HUES6 (cell line): ENCODE measurements at regions not wholly inside any gene's neighbourhood (a gene's known extent, or its start where the extent isn't known, plus 50 kb on each side); places are given as distances from the start of the nearest gene placed in this dataset.
"Not testable (repeated sequence)": the region's sequence is repeated elsewhere in the genome, so short reads cannot be mapped to it uniquely, and the experiment has no call there.

ENCODE experiments used
- H3K27ac ChIP-seq: 2 replicates; pipeline ENCODE4 v1.7.0; 2013; ENCODE audit warnings: low read depth, mild to moderate bottlenecking, low read length, inconsistent platforms
- H3K27me3 ChIP-seq: 2 replicates; pipeline ENCODE4 v1.6.1; 2013; ENCODE audit warnings: low read length; ENCODE audit not compliant: control insufficient read depth, insufficient read depth
- H3K36me3 ChIP-seq: 2 replicates; pipeline ENCODE4 v1.6.1; 2013; ENCODE audit warnings: low read length; ENCODE audit not compliant: control insufficient read depth, insufficient read depth
- H3K4me1 ChIP-seq: 2 replicates; pipeline ENCODE4 v1.6.1; 2013; ENCODE audit warnings: low read length; ENCODE audit not compliant: control insufficient read depth, insufficient read depth
- H3K4me3 ChIP-seq: 2 replicates; pipeline ENCODE4 v1.5.1; 2013; ENCODE audit warnings: low read depth, low read length
- H3K9ac ChIP-seq: one replicate; pipeline ENCODE4 v1.6.1; 2013; ENCODE audit warnings: mild to moderate bottlenecking, low read length
- H3K9me3 ChIP-seq: 2 replicates; pipeline ENCODE4 v1.6.1; 2013; ENCODE audit warnings: low read depth, low read length; ENCODE audit not compliant: control insufficient read depth, insufficient read depth

GRCh38 chr1:125064029-125064428 lies 3879.3 kb downstream of the SRGAP2C start:
- not testable (repeated sequence) for H3K27ac ChIP-seq, H3K36me3 ChIP-seq, H3K4me1 ChIP-seq

GRCh38 chr1:125064481-125064880 lies 3879.7 kb downstream of the SRGAP2C start:
- H3K4me3 ChIP-seq = no peak overlapping the region
- H3K4me1 ChIP-seq = no peaks in the 10 kb centered on the region
- no peaks in the 10 kb centered on the region for H3K27me3 ChIP-seq
- peaks cover 48% of the 10 kb centered on the region for H3K9me3 ChIP-seq
- no peaks in the 10 kb centered on the region for H3K36me3 ChIP-seq
- H3K27ac ChIP-seq = no peak overlapping the region
- H3K9ac ChIP-seq = no peak overlapping the region

More at GRCh38 chr1:125064029-125064428, 3879.3 kb downstream of the SRGAP2C start:
- not testable (repeated sequence) for H3K27me3 ChIP-seq, H3K4me3 ChIP-seq, H3K9ac ChIP-seq
- H3K9me3 ChIP-seq = peaks cover 44% of the 10 kb centered on the region

- Histone ChIP-seq H3K4me3 (no peak overlapping the region), H3K4me1 (no peaks in the 10 kb centered on the region), H3K9me3 (peaks cover 56% of the 10 kb centered on the region), H3K27me3 (no peaks in the 10 kb centered on the region), H3K27ac (no peak overlapping the region), H3K9ac (no peak overlapping the region), H3K36me3 (no peaks in the 10 kb centered on the region)
Measured at GRCh38 chr1:125065092-125065820, 3880.5 kb downstream of the SRGAP2C start.

- H3K4me1 ChIP-seq = no peaks in the 10 kb centered on the region
- peaks cover 61% of the 10 kb centered on the region for H3K9me3 ChIP-seq
- no peak overlapping the region for H3K4me3 ChIP-seq
- H3K9ac ChIP-seq = no peak overlapping the region
- H3K27me3 ChIP-seq = no peaks in the 10 kb centered on the region
- H3K36me3 ChIP-seq = no peaks in the 10 kb centered on the region
- no peak overlapping the region for H3K27ac ChIP-seq
Measured at GRCh38 chr1:125065821-125066180, 3881.0 kb downstream of the SRGAP2C start.

GRCh38 chr1:125066385-125066784 lies 3881.6 kb downstream of the SRGAP2C start:
- H3K9ac ChIP-seq = no peak overlapping the region
- no peak overlapping the region for H3K27ac ChIP-seq
- H3K4me1 ChIP-seq = no peaks in the 10 kb centered on the region
- no peaks in the 10 kb centered on the region for H3K27me3 ChIP-seq
- no peaks in the 10 kb centered on the region for H3K36me3 ChIP-seq
- no peak overlapping the region for H3K4me3 ChIP-seq
- peaks cover 67% of the 10 kb centered on the region for H3K9me3 ChIP-seq

GRCh38 chr1:125066849-125067248 lies 3882.1 kb downstream of the SRGAP2C start:
- not testable (repeated sequence) for H3K4me3 ChIP-seq, H3K4me1 ChIP-seq, H3K36me3 ChIP-seq, H3K27me3 ChIP-seq, H3K27ac ChIP-seq, H3K9ac ChIP-seq
- peaks cover 72% of the 10 kb centered on the region for H3K9me3 ChIP-seq

GRCh38 chr1:125080077-125080476 lies 3895.3 kb downstream of the SRGAP2C start:
- Histone ChIP-seq H3K27ac (no peak overlapping the region), H3K27me3 (no peaks in the 10 kb centered on the region), H3K4me1 (no peaks in the 10 kb centered on the region), H3K36me3 (no peaks in the 10 kb centered on the region), H3K9me3 (peaks cover 84% of the 10 kb centered on the region), H3K9ac (no peak overlapping the region), H3K4me3 (peak overlapping the region; percentile 6; the same call in 1 of the 2 replicates)

- H3K27ac ChIP-seq = no peak overlapping the region
- no peaks in the 10 kb centered on the region for H3K36me3 ChIP-seq
- H3K4me3 ChIP-seq = no peak overlapping the region
- peaks cover 44% of the 10 kb centered on the region for H3K9me3 ChIP-seq
- no peak overlapping the region for H3K9ac ChIP-seq
- H3K4me1 ChIP-seq = no peaks in the 10 kb centered on the region
- H3K27me3 ChIP-seq = no peaks in the 10 kb centered on the region
Measured at GRCh38 chr1:125085720-125086591, 3901.2 kb downstream of the SRGAP2C start.

- no peak overlapping the region for H3K9ac ChIP-seq
- no peaks in the 10 kb centered on the region for H3K36me3 ChIP-seq
- no peak overlapping the region for H3K27ac ChIP-seq
- no peaks in the 10 kb centered on the region for H3K4me1 ChIP-seq
- H3K9me3 ChIP-seq = peaks cover 38% of the 10 kb centered on the region
- H3K27me3 ChIP-seq = no peaks in the 10 kb centered on the region
- no peak overlapping the region for H3K4me3 ChIP-seq
Measured at GRCh38 chr1:125086611-125087010, 3901.8 kb downstream of the SRGAP2C start.

GRCh38 chr1:125087247-125087646 lies 3902.5 kb downstream of the SRGAP2C start:
- no peak overlapping the region for H3K4me3 ChIP-seq
- H3K4me1 ChIP-seq = no peaks in the 10 kb centered on the region
- H3K36me3 ChIP-seq = no peaks in the 10 kb centered on the region
- no peaks in the 10 kb centered on the region for H3K27me3 ChIP-seq
- H3K9ac ChIP-seq = no peak overlapping the region
- peaks cover 31% of the 10 kb centered on the region for H3K9me3 ChIP-seq
- no peak overlapping the region for H3K27ac ChIP-seq

GRCh38 chr1:125087691-125088090 lies 3902.9 kb downstream of the SRGAP2C start:
- H3K36me3 ChIP-seq = no peaks in the 10 kb centered on the region
- H3K9ac ChIP-seq = no peak overlapping the region
- peaks cover 27% of the 10 kb centered on the region for H3K9me3 ChIP-seq
- H3K27me3 ChIP-seq = no peaks in the 10 kb centered on the region
- H3K4me3 ChIP-seq = no peak overlapping the region
- no peaks in the 10 kb centered on the region for H3K4me1 ChIP-seq
- H3K27ac ChIP-seq = no peak overlapping the region
